ENCODE measurements at regions not wholly inside any gene's neighbourhood (a gene's known extent, or its start where the extent isn't known, plus 50 kb on each side); places are given as distances from the start of the nearest gene placed in this dataset.

- DNase-seq, result no peak
These were observed 141.9 kb upstream of the SDK2 start for GRCh38 chr17:73785958-73786743.

DNA sequence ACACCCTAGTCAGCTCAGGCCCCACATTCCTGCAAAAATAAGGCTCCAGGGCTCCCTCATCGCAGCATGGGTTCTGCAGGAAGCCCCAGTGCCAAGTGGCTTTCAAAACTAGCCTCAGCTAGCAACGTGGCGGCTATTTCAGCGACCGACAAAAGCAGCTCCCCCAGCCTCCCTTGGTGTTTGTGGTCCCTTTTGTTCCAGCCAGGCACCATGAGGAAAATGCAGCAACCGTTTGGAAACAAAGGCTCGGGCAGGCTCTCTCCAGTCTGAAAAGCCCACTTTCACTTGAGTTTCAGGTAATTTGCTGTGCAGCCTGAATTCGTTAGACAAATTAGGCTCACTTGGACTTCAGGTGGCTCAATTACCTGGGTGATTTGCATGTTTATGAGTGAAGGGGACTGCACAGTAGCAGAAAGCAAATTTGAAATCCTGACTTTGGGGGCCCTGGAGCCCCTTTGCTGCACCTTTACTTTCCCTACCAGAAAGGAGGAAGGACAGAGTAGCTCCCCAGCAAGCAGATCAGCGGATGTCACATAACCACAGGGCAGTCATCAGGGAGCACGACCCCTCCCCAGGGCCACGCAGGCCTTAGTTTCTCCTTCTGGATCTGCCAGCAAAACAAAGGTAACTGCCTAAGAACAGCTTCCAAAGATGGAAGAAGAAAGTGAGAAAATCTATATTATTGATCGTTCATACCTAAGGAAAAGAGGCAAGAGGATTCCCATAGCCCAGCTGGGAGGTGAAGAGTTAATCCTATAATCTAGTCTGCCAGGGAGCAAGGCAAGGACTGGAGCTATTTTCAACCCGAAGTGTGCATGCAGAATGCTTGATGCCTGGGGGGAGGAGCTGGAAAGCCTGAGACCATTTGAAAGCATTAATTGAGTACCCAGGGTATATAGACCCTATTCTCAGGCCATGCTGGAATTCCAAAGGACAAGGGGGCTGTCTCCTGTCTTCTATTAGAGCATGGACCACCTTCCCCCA, 143.1 kb upstream of the SDK2 start:
- DNase-seq, result no peak

DNA sequence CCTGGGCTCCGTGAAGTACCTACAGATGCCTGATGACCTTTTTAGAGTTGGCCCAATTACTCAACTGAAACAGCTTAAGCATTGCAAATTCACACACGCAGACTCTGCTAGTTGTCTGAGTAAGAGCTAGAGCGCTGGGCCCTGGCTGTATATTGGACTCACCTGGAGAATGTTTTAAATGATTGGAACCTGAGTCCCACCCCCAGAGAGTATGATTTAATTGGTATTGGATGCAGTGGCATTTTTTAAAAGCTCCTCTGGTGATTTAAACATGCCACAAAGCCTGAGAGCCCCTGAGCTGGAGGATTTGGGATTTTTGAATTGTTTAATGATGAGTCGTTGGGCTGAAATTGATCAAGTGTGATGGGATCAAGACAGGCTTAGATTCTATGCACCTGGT, 143.9 kb upstream of the SDK2 start:
- DNase-seq, result no peak

- DNase-seq, result no peak
These were observed 146.9 kb upstream of the SDK2 start for GRCh38 chr17:73791121-73791520.

DNA sequence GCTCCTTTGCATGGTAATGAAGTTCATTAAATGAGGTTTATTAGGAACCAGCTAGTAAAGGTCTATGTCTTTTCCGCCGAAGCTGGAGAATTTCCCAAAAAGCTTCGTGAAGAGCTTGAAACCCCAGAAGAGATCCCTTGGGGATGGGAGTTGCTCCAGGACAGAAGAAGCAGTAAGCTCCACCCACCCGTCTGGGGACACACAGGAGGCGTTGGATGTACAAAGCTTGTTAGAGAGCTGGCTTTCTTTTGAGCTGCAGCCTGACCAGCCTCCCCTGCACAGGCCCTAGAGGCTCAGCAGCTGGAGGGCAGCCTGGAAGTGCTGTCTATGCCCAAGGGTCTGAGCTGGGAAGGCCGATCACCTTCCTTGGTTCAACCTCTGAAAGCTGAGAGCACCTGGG, 147.4 kb upstream of the SDK2 start:
- no peak for DNase-seq

DNA sequence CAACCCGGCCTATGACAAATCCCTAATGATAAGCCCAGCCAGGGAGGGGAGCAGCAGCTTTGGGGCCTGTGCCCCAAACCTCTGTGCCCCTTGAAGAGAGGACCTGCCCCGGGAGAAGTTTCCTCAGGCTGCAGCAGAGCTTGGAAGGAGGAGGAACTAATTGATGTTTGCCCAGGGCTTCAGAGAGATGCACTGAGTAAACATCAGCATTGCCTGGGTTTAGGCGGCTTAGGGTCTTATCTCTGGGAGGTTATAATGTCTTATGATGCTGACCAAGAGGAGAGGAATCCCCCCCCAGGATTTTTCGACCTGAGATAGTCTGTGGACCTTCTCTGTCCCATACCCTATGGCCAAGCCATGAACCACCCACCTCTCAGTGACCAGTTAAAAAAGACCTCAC, 148.7 kb upstream of the SDK2 start:
- DNase-seq, result no peak

DNA sequence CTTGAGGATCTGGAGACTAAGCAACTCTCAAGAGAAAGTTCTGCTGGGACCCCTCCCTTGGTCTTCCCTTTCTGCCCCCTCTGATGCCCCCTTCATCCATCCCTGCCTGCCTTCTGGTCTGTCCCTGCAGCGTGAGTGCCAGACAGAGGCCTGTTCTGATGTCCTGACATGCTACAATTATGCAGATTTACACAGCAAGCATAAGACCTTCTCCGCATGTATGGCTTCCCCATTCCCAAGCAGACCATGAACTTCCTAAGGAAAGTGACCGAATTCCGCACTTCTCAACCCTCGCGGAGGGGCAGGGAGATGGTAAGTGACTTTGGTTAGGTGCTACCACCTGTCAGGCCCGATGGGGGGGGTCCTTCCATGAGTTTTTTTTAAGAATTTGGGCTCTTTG, 150.1 kb upstream of the SDK2 start:
- DNase-seq, result no peak

- no peak for DNase-seq
These were observed 151.5 kb upstream of the SDK2 start for GRCh38 chr17:73795730-73796129.

GRCh38 chr17:73797594-73798110, 153.4 kb upstream of the SDK2 start:
- DNase-seq, result no peak

GRCh38 chr17:73798111-73798748, 154.0 kb upstream of the SDK2 start:
- DNase-seq, result no peak

DNA sequence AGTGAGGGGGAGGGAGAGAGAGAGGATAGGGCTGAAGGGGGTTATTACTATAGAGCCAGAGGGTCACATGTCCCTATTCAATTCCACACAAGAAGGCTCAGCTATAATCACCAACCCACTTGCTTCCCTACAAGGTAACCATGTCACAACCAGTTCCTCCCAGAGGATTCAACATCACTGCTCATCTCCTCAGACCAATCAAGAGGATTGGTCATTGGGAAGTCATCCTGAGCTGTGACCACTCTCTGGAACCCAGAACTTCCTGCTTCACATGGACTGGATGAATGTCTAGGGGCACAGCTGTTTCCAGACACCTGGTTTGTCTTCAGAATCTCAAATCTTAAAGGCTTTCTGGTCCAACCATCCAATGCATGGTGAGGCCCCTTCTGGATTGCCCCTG, 154.9 kb upstream of the SDK2 start:
- no peak for DNase-seq

DNA sequence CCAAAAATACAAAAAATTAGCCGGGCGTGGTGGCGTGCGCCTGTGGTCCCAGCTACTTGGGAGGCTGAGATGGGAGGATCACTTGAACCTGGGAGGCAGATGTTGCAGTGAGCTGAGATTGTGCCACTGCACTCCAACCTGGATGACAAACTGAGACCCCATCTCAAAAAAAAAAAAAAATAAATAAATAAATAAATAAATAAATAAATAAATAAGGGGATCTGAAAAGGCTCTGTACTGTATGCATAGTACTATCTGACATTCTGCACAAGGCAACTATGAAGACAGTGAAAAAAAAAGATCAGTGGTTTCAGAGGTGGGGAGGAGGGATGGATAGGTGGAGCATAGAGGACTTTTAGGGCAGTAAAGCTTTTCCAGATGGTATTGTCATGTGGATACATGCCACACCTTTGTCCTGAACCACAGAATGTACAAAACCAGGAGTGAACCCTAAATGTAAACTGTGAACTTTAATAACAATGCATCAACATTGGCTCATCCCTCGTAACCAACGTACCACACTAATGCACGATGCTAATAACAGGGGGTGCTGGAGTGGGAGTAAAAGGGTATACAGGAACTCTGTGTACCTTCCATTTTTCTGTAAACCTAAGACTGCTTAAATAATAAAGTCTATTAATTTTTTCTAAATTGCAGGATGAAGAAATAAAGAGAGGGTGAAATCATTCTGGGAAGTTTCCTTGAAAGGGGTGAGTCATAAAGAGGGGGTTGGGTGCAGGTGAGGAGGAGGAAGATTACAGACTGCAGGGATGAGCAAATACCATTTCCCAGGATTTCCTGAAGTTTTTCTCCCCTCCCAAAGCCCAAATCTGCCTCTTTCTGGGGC, 155.8 kb upstream of the SDK2 start:
- no peak for DNase-seq

DNA sequence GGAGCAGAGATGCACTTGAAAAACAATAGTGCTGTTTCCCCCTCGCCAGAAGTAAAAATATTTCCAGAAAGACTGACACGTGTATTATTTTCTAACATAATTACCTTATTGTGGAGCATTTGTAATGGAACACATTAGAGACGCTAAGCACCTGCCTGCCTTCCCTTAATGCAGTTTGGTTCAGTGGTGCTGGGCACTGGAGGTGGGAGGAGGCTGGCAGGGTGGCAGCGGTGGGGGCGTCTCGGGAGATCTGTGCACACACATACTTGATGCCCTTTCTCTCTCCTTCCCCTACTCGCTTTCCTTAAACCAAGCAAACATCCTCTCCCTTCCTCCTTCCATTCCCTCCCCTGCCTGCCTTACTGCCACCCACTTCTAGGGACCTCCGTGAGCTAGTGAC, 156.6 kb upstream of the SDK2 start:
- no peak for DNase-seq

DNA sequence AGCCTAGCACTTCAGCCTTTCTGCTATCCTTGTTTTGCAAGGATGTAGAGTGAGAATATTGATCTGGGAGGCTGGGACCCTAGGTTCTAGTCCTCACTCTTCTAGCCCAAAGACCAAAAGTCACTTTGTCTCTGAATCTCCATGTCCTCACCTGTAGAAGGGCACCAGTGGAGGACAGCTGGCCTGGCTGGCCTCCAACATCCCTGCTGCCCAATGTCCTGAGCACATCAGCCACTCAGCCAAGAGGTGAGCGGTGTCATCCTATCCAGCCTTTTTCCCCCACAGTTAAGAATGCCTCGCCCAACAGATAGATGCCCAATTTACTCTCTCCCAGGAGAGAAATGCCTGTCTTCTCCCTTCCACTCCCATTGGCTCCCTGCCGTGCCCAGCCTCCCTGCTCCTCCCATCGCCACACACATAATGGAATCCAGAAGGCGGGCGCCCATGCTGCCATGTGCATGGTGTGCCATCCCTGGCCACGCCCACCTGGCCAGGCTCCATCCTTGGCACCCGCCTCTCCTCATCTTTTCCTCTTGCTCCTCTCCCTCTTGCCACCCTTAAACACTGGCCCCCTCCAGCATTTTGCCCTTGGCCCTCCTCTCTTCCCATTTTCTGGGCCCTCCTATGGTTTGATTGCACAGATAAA, 157.3 kb upstream of the SDK2 start:
- DNase-seq, result no peak

DNA sequence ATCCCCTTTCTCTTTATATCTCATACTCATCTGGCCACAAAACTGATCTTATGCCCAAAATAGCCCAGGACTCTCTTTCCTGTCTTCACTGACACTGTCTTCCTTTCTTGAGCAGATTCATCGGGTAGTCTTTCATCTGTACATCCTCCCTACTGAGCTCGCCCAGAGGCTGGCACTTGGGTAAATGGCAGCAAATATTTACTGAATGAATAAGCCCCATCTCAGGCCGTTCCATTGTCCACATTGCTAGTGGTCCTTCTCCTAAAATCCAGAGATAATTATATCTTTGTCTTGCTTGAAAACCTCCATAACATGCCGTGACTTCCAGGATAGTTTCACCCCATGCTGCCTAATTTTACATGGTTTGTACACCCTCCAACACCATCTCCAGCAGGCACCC, 158.1 kb upstream of the SDK2 start:
- no peak for DNase-seq

DNA sequence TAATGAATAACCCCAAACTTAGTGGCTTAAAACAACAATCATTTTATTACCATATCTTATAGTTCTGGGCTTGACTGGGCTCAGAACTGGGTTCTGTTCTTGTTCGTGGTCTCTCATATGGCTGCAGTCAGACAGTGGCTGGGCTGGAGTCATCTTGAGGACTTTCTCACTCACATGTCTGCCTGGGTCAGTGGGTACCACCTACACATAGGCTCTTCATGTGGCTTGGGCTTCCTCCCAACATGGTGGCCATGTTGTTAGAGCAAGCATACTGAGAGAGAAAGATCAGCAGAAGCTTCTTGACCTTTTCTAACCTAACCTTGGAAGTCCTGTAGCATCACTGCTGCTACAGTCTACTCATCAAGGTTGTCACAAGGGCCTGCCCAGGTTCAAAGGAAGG, 158.6 kb upstream of the SDK2 start:
- DNase-seq, result no peak

GRCh38 chr17:73803964-73804435, 159.8 kb upstream of the SDK2 start:
- DNase-seq, result no peak

GRCh38 chr17:73806768-73807167, 162.5 kb upstream of the SDK2 start:
- no peak for DNase-seq

- no peak for DNase-seq
These were observed 169.0 kb upstream of the SDK2 start for GRCh38 chr17:73813201-73813600.

GRCh38 chr17:73814075-73814474, 169.8 kb upstream of the SDK2 start:
- DNase-seq, result no peak

GRCh38 chr17:73815474-73815873, 171.2 kb upstream of the SDK2 start:
- no peak for DNase-seq
